GM21381 (cell line): ENCODE measurements at regions not wholly inside any gene's neighbourhood (a gene's known extent, or its start where the extent isn't known, plus 50 kb on each side); places are given as distances from the start of the nearest gene placed in this dataset.

Source experiments
- ATAC-seq: cut with Tn5 transposase; IDR thresholded peaks from one replicate; pipeline ENCODE4 v1.9.1; 2021; ENCODE audit warnings: mild to moderate bottlenecking, moderate library complexity; ENCODE audit not compliant: unreplicated experiment

- no peak for ATAC-seq
These were observed 482.5 kb downstream of the NUP35 start for GRCh38 chr2:183606718-183607085.

GRCh38 chr2:183607995-183608394 is 483.8 kb downstream of the NUP35 start:
- no peak for ATAC-seq

GRCh38 chr2:183608747-183609146 is 484.5 kb downstream of the NUP35 start:
- ATAC-seq, result no peak

- no peak for ATAC-seq
These were observed 486.5 kb downstream of the NUP35 start for GRCh38 chr2:183610724-183611123.

GRCh38 chr2:183614799-183615435 is 490.7 kb downstream of the NUP35 start:
- no peak for ATAC-seq

GRCh38 chr2:183623227-183623626 is 499.0 kb downstream of the NUP35 start:
- no peak for ATAC-seq

GRCh38 chr2:183630964-183631363 is 506.7 kb downstream of the NUP35 start:
- no peak for ATAC-seq

- no peak for ATAC-seq
These were observed 531.9 kb downstream of the NUP35 start for GRCh38 chr2:183656121-183656520.

GRCh38 chr2:183665425-183665824 is 541.2 kb downstream of the NUP35 start:
- ATAC-seq, result no peak

- ATAC-seq, result no peak
These were observed 541.8 kb downstream of the NUP35 start for GRCh38 chr2:183666031-183666430.

- ATAC-seq, result no peak
These were observed 547.0 kb downstream of the NUP35 start for GRCh38 chr2:183671233-183671632.

- ATAC-seq, result no peak
These were observed 554.7 kb downstream of the NUP35 start for GRCh38 chr2:183678908-183679307.

- no peak for ATAC-seq
These were observed 556.3 kb downstream of the NUP35 start for GRCh38 chr2:183680573-183680972.

- no peak for ATAC-seq
These were observed 560.4 kb downstream of the NUP35 start for GRCh38 chr2:183684686-183685085.

GRCh38 chr2:183696028-183696427 is 571.8 kb downstream of the NUP35 start:
- no peak for ATAC-seq

- ATAC-seq, result no peak
These were observed 585.6 kb downstream of the NUP35 start for GRCh38 chr2:183709829-183710228.

- no peak for ATAC-seq
These were observed 594.0 kb downstream of the NUP35 start for GRCh38 chr2:183718246-183718645.

GRCh38 chr2:183723278-183723677 is 599.0 kb downstream of the NUP35 start:
- no peak for ATAC-seq

- ATAC-seq, result no peak
These were observed 605.1 kb downstream of the NUP35 start for GRCh38 chr2:183729380-183729779.

GRCh38 chr2:183740241-183740640 is 616.0 kb downstream of the NUP35 start:
- no peak for ATAC-seq

- no peak for ATAC-seq
These were observed 628.3 kb downstream of the NUP35 start for GRCh38 chr2:183752571-183752970.

- no peak for ATAC-seq
These were observed 634.8 kb downstream of the NUP35 start for GRCh38 chr2:183759033-183759432.

GRCh38 chr2:183773775-183774174 is 649.5 kb downstream of the NUP35 start:
- no peak for ATAC-seq
